ENCODE measurements at regions not wholly inside any gene's neighbourhood (a gene's known extent, or its start where the extent isn't known, plus 50 kb on each side); places are given as distances from the start of the nearest gene placed in this dataset.
"Not testable (repeated sequence)": the region's sequence is repeated elsewhere in the genome, so short reads cannot be mapped to it uniquely, and the experiment has no call there.

DNA sequence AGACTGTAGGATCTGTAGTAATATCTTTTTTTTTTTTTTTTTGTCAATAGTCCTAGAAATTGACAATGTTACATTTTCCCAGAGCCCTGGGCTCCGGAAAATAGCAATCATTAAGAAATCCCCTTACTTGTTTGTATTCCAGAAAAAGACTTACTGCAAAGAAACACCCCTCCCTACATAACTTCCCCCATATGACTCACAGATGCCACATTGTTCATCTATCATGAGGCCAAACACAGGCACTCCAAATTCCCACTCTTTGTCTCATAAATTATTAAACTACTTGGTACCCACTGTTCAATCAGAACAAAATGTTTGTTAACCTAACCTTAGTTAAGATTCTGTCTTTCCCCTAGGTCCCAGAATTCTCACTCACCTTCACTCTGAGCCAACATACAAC, 53.5 kb downstream of the TEX51 start:
- DNase-seq (ENCODE audit: low read depth in 2 of 3, low spot score in 2 of 3): no peak

DNA sequence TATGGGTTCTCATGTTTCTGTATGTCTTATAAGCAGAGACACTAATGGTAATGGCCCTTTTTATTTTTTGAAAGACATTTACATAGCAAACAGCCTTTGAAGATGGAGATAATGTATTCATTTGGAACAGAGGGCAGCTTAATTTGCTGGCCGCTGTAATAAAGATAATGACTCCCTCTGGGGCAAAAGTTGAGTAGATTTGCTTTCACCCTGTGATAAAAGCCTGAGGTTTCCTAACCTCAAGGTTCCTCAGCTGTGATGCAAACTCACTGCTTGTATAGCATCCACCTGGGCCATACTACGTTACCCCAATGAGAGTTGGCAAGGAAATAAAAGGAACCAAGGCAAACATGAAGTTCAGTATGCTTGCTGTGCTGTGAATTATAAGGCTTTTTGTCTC, 54.8 kb downstream of the TEX51 start:
- DNase-seq (ENCODE audit: low read depth in 2 of 3, low spot score in 2 of 3): no peak

DNA sequence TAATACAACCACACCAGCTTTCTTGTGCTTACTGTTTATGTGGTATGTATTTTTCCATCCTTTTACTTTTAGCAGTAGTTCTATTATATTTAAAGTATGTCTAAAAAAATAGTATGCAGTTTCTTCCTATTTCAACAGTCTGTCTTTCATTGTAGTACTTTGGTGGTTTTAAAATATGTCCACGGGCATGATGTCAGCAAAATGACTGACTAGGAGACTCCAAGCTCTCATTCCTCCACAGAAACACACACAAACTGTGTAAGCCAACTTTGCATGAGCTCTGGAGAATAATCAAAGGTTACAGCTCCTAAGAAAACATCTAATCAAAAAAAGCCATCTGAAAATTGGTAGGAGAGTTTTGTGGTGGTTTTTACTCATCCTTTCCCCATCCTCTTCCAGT, 56.1 kb downstream of the TEX51 start:
- DNase-seq (ENCODE audit: low read depth in 2 of 3, low spot score in 2 of 3): no peak

DNA sequence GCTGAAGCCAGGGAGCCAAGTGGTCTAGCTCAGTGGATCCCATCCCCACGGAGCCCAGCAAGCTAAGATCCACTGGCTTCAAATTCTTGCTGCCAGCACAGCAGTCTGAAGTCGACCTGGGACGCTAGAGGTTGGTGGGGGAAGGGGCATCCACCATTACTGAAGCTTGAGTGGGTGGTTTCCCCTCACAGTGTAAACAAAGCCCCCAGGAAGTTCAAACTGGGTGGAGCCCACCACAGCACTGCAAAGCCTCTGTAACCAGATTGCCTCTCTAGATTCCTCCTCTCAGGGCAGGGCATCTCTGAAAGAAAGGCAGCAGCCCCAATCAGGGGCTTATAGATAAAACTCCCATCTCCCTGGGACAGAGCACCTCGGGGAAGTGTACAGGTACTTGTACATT, 58.1 kb downstream of the TEX51 start:
- not testable (repeated sequence) for DNase-seq (ENCODE audit: low read depth in 2 of 3, low spot score in 2 of 3)

DNA sequence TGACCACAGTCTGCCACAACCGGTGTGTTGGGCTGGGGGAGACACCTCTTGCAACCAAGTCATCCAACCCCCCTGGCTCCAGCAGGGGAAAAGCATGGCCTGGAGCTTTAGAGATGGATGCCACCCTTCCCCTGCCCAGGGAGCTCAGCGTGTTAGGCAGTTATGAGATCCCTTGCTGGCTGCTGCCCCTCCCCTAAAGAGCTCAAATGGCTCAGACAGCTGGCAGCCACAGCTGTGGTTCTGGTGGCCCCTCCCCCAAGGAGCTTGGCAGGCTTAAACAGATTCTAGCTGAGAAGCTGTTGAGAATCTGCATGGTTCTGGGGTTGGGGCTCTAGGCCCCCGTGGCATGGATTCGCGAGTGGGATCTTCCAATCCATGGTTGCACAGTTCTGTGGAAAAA, 64.7 kb downstream of the TEX51 start:
- DNase-seq (ENCODE audit: low read depth in 2 of 3, low spot score in 2 of 3): no peak

DNA sequence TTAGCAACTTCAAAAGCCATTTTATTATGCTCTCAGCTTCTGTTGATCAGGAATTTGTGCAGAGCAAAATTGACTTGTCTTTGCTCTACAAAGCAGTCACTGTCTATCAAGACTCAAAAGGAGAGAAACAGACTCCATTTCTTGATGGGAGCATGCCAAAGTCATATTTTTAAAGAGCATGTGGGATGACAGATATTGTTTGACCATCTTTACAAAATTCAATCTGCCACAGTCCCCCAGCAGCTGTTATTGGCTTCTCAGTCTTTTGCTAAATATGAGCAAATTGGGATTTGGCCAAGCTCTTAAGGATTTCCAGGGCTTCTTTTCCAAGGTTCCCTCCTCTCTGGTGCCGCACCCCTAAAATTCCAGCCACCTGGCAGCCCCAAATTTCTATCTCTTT, 67.9 kb downstream of the TEX51 start:
- no peak for DNase-seq (ENCODE audit: low read depth in 2 of 3, low spot score in 2 of 3)

DNA sequence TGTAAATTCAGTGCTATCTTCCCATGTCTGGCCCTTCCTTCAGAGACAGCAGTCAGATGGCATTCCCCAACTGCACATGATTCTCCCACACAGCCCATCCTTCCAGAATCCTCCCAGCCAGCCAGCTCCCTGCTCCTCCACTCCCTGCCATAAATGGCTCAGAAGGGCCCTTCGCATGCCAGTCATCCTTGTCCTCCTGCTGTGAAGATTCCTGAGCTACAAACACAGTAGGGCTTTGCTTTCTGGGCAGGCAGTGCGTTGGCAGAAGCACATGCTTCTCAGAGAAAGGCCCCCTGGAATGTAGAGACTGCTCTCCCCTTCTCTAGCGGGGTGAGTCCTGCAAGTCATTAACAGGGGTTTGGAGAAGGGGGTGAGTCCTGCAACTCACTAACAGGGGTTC, 71.9 kb downstream of the TEX51 start:
- DNase-seq (ENCODE audit: low read depth in 2 of 3, low spot score in 2 of 3): no peak

DNA sequence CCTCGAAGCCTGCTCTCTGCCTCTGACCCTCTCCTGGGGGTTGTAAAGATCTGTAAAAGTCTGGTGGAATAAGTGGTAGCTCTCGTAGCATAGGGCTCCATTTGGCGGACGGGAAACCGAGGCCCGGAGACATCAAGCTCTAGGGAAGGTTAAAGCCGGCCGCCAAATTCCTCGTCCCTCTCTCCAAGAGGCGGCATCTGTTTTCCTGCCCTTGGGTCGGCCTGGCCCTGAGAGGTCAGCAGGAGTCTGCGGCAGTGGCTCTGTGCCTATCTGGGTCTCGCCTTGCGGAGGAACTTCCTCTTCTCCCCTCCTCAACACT, 72.4 kb downstream of the TEX51 start:
- no peak for DNase-seq (ENCODE audit: low read depth in 2 of 3, low spot score in 2 of 3)

DNA sequence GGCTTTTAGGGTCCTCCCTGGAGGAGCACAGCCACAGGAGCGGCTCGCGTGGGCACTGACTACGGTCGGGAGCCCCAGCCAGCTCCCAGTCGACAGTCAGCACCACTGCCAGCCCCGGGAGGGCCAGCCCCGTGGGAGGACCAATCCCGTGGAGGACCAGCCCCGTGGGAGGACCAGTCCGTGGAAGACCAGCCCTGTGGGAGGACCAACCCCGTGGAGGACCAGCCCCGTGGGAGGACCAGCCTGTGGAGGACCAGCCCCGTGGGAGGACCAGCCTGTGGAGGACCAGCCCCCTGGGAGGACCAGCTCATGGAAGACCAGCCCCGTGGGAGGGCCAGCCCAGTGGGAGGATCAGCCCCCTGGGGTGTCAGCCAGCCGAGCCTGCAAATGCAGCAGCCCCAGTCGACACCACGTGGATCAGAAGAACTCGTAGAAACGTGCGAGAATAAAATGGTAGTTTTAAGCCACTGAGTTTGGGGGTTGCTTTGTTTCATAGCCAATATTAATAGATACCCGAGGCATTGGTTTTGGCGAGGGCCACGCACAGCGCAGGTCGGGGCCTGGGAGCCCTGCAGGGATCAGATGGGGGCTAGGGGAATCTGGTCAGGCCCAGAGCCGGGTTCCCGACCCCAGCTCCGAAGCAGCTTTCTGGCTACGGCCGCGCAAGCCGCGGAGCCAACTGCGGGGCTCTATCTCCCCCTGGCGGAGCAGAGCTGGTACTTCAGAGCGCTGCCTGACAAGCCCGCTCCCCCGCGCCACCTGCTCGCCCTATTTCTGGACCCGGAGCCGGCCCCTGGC, 73.0 kb downstream of the TEX51 start:
- peak; percentile 23 to 77 (median 58) for DNase-seq (ENCODE audit: low read depth in 2 of 3, low spot score in 2 of 3)

DNA sequence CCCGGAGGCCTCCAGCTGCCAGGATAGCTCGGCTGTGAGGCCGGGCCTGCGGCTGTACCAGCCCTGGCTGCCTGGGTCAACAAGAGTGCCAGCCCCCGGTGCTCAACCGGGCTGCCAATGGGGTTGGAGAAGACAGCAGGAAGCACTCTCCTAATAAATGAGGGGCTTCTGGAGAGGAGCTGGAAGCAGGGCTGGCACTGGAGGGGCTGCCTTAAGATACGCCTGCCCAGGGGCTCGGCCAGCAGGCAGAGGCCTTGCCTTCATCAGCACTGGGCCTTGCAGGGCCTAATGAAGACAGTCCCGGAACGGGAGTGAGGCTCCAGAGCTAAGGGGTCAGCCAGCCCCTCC, 73.6 kb downstream of the TEX51 start:
- no peak for DNase-seq (ENCODE audit: low read depth in 2 of 3, low spot score in 2 of 3)

DNA sequence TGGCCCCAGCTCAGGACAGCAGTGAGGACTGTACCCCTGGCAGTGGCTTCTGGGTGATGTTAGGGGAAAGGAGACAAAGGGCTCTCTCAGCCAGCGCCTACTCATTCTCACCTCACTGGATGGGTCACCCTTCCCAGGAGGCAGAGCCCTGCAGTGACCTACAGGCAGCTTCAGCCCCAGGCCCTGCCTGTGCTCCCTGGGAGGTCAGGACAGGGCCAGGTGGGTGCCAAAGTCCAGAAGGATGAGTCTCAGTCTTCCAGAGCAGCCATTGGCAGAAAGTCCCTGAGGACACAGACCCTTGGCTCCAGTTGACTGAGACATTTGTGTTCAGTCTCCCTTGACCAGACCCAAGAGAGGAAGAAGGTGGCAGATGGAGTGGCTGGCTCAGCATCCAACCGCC, 75.1 kb downstream of the TEX51 start:
- no peak for DNase-seq (ENCODE audit: low read depth in 2 of 3, low spot score in 2 of 3)

DNA sequence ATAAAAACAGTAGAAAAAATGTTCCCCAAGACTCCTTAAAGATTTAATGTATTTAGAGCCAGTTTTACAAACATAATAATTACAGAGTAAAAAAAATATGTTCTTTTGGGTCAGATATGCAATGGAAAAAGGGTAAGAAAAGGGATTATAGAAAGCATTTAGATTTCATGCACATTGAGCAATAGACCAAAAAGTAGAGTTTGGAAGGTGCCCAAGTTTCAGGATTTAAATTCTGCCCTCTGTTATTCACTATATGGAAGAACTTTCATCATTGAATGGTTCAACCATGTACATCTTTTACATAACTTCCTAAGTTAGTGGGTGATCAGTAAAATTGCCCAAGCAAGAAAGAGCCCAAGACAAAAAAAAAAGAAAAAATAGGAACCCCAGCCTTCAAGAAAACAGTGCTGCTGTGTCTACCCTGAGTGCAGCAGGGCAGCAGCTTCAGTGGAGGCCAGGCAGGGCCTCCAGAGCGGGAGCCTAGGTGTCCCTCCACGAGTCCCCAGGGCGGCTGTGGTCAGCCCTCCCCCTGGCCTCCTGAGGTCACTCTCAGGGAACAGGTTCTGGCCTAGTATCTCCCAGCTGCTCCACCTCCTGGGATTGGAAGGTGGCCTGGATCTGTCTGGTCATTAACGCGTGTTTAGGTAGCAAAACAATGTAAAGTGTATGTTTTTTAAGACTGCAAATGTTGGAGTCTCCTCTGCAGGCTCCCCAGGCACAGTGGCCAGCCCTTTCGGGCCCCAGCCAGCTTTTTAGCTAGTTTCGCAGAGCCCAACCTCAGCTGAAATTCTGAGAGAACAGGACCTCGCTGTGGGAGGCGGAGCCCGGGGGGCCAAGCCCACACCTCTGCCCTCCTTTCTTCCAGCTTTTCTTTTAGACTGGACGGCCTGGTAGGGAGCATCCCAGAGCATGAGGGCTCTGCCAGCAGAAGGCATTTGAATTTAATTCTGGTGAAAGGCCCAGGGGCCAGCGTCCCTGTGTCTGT, 77.3 kb downstream of the TEX51 start:
- DNase-seq (ENCODE audit: low read depth in 2 of 3, low spot score in 2 of 3): no peak

DNA sequence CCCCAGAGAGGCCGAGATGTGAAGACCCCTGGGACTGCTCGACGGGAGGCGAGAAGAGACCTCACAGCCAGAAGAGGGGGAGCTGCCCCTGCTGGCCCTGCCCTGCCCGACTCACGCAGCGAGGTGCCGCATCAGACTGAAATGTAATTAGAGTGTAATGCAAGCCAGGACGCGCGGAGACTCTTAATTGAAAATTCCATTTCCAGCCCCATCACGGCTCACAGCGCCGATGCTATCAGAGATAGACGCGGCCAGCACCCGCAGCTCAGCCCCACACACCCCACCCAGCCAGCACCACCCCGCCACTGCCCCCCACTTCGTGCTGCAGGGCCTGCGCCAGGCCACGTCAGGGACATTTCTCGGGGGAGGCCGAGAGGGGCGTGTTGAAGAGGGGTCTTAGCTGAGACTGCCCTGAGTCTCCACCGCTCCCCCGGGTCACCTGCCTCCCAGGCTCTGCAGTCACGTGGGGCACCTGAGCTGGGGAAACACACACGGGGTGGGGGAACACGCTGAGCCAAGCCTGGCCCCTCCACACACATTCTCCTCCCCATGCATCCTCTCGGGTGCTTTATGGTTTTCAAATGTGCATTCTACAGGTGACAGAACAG, 78.1 kb downstream of the TEX51 start:
- DNase-seq (ENCODE audit: low read depth in 2 of 3, low spot score in 2 of 3): no peak

DNA sequence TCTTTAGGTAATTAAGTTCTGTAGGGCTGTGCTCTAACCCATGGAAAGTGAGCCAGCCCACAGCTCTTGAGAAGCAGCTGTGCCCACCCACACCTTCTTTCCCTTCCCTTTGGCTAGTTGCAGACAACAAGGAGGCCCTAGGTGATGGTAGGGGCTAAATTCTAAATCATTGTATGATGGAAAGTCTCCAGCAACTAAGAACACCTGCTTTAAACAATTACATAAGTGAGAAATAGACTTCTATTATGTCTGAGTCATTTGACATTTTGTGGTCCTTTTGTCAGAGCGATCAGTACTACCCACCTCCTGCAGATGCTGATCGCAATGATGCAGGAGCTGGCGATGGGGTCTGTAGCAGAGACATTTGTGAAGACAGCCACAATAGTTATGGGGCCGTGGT, 79.6 kb downstream of the TEX51 start:
- no peak for DNase-seq (ENCODE audit: low read depth in 2 of 3, low spot score in 2 of 3)

DNA sequence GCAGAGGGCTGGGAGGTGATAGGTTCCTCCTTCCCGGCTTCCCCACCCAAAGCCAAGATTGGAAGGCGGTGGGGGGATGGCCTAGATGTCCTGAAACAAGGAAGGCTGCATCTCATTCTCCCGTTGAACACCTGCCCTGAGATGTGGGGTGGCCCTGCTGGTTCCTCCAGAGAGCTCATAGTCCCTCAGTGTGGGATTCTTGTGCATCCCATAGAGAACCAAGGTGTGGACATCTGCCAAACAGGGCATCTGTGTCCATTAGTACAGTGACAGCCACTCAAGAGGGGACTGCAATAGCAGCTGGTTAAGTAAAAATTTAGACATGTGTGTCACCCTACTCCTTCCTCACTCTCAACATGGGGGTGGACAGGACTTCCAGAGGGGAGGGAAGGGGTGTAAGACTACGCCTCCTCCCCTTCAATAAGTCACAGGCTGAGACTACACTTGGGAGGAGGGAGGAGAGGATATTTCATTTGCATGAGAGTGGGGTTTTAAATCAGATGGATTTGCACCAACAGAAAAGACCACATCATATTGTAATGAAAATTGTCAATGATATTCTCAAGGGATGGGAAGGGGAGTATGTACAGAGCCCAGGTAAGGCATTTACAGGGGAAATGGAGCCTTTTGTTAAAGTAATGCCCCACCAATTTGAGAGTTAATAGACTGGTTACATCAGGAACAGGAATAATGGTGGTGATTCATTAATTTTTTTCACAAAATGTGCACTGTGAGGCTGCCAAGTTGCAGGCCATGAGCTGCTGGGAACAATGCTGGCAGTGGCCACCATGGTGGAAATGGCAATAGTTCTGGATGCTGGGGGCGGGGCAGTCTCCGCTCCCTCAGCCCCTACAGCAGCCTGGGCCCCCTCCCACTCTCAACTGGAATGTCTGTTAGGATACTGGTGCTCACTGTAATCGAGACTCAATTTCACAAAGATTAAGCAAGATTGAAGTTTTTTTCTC, 80.6 kb downstream of the TEX51 start:
- no peak for DNase-seq (ENCODE audit: low read depth in 2 of 3, low spot score in 2 of 3)

DNA sequence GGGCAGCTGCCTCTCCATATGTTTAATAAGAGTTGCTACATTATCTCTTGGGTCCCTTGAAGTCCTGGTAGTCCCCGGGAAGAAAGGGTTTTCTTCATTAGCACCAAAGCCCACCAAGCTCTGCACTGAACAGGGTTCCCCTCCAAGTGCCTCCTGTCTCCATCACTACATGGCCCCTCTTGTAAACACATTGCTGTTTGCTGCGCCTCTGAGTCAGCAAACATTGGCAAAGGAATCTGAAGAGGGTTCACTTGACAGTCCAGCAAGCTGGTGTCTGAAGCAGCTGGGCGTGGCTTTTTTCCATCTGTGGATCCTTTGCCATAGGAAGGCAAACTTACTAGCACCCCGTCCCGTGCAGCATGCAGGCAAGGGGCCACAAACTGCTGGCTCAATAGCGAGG, 82.8 kb downstream of the TEX51 start:
- DNase-seq (ENCODE audit: low read depth in 2 of 3, low spot score in 2 of 3): no peak

DNA sequence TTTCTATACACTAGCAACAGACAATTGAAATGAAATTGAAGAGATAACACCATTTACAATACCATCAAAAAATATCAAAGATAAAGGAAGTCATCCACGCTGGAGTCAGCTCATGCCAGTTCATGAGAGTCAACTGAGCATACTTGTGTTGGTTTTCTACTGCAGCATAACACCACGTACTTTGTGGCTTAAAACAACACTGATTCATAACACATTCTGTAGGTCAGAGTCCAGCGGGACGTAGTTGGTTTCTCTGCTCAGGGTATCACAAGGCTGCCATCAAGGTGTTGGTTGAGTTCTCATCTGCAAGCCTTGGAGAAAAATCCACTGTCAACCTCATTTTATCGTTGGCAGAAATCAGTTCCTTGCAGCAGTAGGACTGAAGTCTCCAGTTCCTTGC, 84.2 kb downstream of the TEX51 start:
- DNase-seq (ENCODE audit: low read depth in 2 of 3, low spot score in 2 of 3): no peak

DNA sequence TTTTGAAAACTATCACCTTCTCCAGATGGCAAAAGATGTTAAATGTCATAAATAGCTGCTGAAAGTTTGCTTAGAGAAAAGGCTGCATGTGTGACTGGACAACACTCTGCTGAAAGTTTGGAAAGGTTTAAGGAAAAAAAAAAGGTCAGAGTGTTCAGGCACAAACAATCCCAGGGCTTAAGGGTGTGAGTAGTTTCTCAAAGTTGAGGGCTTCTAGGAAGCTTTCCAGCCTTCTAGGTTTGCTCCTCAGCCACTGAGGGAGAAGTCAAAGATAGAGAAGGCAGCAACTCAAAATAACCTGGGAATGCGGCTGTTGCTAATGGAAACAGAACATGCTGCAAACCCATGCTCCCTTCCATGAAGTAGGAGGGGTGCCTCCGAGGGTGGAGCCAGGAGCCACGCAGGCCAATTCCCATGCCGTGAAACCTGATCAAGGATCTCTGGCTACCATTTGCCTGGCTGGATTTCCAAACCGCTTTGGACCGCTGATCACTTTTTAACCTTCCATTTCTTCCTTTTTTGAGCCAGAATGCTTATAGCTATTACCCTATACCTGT, 88.0 kb downstream of the TEX51 start:
- DNase-seq (ENCODE audit: low read depth in 2 of 3, low spot score in 2 of 3): no peak

DNA sequence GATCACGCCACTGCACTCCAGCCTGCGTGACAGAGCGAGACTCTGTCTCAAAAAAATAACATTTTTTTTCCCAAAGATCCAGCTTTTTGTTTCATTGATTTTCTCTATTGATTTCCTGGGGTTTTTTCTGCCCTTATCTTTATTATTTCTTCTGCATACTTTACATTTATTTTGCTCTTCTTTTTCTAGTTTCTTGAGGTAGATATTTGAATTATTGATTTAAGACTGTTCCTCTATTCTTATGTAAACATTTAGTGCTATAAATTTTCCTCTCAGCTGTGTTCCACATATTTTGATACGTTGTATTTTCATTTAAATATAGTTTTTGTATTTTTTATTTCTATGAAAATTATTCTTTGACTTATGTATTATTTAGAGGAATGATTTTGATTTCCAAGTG, 89.8 kb downstream of the TEX51 start:
- DNase-seq (ENCODE audit: low read depth in 2 of 3, low spot score in 2 of 3): no peak

DNA sequence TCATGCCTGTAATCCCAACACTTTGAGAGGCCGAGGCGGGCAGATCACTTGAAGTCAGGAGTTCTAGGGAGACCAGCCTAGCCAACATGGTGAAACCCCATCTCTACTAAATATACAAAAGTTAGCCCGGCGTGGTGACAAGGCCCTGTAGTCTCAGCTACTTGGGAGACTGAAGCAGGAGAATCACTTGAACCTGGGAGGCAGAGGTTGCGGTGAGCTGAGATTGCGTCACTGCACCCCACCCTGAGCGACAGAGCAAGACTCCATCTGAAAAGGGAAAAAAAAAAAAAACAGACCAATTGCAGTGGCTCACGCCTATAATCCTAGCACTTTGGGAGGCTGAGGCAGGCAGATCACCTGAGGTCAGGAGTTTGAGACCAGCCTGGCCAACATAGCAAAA, 90.4 kb downstream of the TEX51 start:
- not testable (repeated sequence) for DNase-seq (ENCODE audit: low read depth in 2 of 3, low spot score in 2 of 3)

All from hematopoietic multipotent progenitor cell (in vitro differentiated cells).